GM10266 (cell line): ENCODE measurements at regions not wholly inside any gene's neighbourhood (a gene's known extent, or its start where the extent isn't known, plus 50 kb on each side); places are given as distances from the start of the nearest gene placed in this dataset.
"Not testable (repeated sequence)": the region's sequence is repeated elsewhere in the genome, so short reads cannot be mapped to it uniquely, and the experiment has no call there.

Experiments
- DNase-seq: peaks from one replicate; pipeline ENCODE4 v3.0.0; 2012; ENCODE audit errors: extremely low spot score
- TF ChIP-seq, protein P1 (sequence below): IDR thresholded peaks from 2 replicates; pipeline ENCODE4 v1.5.1; 2012; ENCODE audit warnings: mild to moderate bottlenecking, low read depth; ENCODE audit not compliant: control insufficient read depth, insufficient read depth; ENCODE audit errors: missing control alignments

- no peak for DNase-seq
- TF ChIP-seq, protein P1, sequence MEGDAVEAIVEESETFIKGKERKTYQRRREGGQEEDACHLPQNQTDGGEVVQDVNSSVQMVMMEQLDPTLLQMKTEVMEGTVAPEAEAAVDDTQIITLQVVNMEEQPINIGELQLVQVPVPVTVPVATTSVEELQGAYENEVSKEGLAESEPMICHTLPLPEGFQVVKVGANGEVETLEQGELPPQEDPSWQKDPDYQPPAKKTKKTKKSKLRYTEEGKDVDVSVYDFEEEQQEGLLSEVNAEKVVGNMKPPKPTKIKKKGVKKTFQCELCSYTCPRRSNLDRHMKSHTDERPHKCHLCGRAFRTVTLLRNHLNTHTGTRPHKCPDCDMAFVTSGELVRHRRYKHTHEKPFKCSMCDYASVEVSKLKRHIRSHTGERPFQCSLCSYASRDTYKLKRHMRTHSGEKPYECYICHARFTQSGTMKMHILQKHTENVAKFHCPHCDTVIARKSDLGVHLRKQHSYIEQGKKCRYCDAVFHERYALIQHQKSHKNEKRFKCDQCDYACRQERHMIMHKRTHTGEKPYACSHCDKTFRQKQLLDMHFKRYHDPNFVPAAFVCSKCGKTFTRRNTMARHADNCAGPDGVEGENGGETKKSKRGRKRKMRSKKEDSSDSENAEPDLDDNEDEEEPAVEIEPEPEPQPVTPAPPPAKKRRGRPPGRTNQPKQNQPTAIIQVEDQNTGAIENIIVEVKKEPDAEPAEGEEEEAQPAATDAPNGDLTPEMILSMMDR = no peak
Observed at GRCh38 chr16:24646646-24646995, 82.8 kb upstream of the TNRC6A start.

DNA sequence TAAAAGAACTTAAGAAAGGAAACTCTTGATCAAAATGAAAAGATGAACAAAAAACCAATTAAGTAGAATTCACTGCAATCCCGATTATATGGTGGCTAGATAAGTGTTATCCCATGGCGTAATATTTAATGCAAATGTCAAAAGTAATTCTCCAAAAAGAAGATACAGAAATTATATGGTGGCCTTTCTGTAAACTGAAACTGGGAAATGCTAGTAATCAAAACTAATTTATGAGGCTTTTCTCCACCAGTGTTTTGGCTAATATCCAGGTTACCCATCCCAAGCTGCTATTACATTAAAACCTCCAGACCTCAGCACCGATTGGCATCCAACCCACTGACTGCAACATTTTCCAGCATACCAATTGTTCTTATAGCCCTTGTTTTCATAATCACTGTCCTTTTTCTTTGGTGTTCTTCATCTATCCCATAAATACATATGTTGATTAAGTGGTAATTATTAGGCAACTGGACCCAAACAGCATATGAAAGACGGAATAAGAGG is 77.2 kb upstream of the TNRC6A start:
- no peak for DNase-seq

DNA sequence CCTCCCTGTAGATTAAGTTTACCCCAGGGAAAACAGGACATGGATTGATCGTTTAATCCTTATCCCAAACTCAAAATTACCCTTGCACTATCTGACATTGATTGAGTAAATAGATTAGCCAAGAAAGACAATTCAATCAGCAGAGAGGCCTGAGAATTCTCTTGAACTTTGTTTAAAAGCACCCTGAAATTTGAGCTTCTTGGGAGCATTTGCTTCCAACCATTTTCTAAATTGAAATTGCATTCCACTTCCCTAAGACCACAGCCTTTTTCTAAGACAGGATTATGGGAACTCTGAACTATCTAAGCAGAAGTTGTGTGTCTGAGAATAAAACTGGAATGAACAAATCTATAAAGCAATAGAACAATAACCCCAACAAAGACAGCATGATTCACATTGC is 76.6 kb upstream of the TNRC6A start:
- no peak for DNase-seq
- TF ChIP-seq, protein P1 = no peak

More for the DNA sequence above, 77.2 kb upstream of the TNRC6A start:
- TF ChIP-seq, protein P1 = no peak

DNA sequence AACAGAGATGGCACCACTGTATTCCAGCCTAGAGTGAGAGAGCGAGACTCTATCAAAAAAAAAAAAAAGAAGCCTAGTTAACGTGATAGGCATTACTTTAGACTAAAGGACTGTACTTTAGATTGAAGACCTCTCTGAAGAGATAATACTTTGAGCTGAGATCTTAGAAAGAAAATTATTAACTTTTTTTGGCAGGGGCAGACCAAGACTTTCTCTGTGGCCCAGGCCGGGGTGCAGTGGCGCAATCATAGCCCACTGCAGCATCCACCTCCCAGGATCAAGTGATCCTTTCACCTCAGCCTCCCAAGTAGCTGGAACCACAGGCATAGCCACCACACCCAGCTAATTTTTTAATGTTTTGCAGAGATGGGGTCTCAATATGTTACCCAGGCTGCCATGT is 75.7 kb upstream of the TNRC6A start:
- TF ChIP-seq, protein P1 = no peak
- DNase-seq = no peak

DNA sequence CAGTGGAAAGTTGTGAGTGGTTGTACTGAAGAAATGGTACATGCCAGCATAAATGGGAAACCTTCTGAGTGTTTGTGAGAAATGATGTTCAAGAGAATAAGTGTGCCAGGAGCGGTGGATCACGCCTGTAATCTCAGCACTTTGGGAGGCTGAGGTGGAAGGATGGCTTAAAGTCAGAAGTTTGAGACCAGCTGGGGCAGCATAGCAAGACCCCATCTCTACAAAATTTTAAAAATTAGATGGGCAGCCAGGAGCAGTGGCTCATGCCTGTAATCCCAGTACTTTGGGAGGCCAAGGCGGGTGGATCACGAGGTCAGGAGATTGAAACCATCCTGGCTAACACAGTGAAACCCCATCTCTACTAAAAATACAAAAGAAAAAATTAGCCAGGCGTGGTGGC is 63.5 kb upstream of the TNRC6A start:
- DNase-seq = not testable (repeated sequence)

GRCh38 chr16:24667244-24667764 is 62.1 kb upstream of the TNRC6A start:
- no peak for DNase-seq
- TF ChIP-seq, protein P1 = no peak

GRCh38 chr16:24668481-24669061 is 60.9 kb upstream of the TNRC6A start:
- TF ChIP-seq, protein P1 = no peak
- DNase-seq = no peak
